WI38 (cell line): ENCODE measurements at regions not wholly inside any gene's neighbourhood (a gene's known extent, or its start where the extent isn't known, plus 50 kb on each side); places are given as distances from the start of the nearest gene placed in this dataset.

Experiments used
- H3K4me3 ChIP-seq: 2 replicates; pipeline ENCODE4 v1.5.1; 2011; ENCODE audit warnings: low read depth, mild to moderate bottlenecking, control low read depth, low read length
- CTCF ChIP-seq: IDR thresholded peaks from 2 replicates; pipeline ENCODE4 v1.5.1; 2012; ENCODE audit warnings: low read depth, mild to moderate bottlenecking, control low read depth, low read length

GRCh38 chr10:88082806-88083596 is 219.6 kb downstream of the PTEN start:
- no peak for TF ChIP-seq CTCF
- no peak overlapping the region for H3K4me3 ChIP-seq

GRCh38 chr10:88083597-88083989 is 220.2 kb downstream of the PTEN start:
- no peak overlapping the region for H3K4me3 ChIP-seq
- no peak for TF ChIP-seq CTCF

DNA sequence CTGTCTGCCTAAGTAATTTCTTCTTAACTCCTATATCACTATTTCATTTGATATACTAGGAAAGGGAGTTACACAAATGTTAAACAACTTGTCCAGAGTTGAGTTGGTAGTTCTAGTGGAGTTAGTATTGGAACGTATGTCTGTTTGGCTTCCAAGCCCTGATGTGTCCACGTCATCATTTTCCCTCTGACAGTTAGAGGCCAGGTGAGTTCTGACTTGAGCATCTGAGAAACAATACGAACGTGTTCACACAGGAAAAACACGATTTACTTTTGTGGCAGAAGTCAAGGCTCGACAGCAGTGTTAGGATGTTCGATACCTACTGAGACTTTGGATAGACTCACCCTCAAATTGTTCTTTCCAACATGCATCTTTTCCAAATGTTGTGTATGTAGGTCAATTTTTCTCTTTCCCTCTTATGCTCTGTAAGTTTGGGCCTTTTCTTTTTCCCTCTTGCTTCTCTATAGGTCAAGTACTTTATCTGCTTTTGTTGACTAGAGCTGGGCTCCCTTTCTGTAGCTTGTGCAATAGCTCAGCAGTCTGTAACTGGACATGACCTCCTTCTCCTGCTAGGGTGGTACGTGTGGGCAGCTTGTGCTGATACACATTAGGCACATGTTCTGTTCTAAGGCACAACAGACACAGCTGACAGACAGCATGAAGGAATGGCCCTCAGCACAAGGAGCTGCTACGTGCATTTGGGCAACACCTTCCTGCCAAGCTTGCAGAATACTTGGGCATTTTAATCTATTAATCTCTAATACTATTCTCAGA is 222.9 kb downstream of the PTEN start:
- no peak for TF ChIP-seq CTCF

GRCh38 chr10:88088441-88089340 is 225.3 kb downstream of the PTEN start:
- TF ChIP-seq CTCF: no peak

More for the DNA sequence above, 222.9 kb downstream of the PTEN start:
- H3K4me3 ChIP-seq: no peak overlapping the region

DNA sequence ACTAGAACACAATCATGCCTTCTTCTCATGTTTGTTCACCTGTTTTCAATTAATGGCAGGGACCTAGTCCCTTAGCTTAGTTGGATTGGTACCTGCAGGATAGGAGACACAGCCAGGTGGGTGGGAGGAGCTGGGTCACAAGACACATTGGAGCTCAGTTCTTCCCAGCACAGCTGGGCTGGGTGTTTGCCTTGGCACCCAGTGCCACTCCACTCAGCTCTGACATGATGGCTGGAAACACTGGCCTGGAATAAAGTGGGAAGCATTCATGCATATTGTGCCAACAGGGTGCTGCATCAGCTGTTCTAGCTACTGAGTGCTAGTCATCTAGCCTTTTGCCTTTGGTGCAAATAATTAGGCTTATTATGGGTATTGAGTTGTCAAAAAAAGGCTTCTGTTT is 226.1 kb downstream of the PTEN start:
- H3K4me3 ChIP-seq: no peak overlapping the region
- no peak for TF ChIP-seq CTCF

More at GRCh38 chr10:88088441-88089340, 225.3 kb downstream of the PTEN start:
- H3K4me3 ChIP-seq: no peak overlapping the region

DNA sequence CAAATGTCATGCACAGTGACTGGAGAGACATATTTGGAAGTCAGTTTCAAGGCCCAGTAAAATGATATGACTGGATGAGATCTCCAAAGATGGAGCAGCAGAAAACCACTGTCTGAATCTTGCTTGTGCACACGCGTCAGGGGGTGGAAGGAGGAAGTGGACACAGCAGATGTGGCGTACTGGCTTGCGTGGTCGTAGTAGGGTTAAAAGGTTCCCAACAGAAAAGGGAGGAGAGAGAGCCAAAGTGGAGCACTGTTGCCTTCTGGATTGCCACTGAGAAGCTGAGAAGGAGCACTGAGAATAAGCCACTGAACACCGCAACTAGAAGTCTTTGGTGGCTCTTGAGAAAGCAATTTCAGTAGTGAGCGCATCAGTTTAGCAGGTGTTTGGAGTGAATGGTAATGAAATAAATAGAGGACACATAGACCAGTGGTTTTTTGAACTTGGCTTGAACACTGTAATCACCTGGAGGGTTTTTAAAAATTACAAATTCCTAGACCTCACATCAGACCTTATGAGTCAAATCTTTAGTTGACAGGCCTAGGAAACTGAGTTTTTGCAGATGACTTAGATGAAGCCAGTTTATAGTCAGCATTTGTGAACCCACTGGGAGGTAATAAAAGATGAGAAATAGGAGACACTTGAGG is 227.3 kb downstream of the PTEN start:
- TF ChIP-seq CTCF: no peak
- H3K4me3 ChIP-seq: no peak overlapping the region
